ENCODE measurements at regions not wholly inside any gene's neighbourhood (a gene's known extent, or its start where the extent isn't known, plus 50 kb on each side); places are given as distances from the start of the nearest gene placed in this dataset.

GRCh38 chr6:167493310-167493709 lies 168.4 kb downstream of the TTLL2 start:
- no peaks in the 10 kb centered on the region for H3K9me3 ChIP-seq (ENCODE audit: low read depth, low read length, poor library complexity, severe bottlenecking)
- DNase-seq (ENCODE audit: low spot score): no peak
- no peak overlapping the region for H3K4me3 ChIP-seq (ENCODE audit: low read depth, low read length, poor library complexity, severe bottlenecking)
- POLR2A ChIA-PET (ENCODE audit: low non-redundant PET): no interaction called here
- TF ChIP-seq EZH2 (IDR thresholded peaks at IDR 0.05; ENCODE audit: borderline replicate concordance, low read depth, low read length, poor library complexity, severe bottlenecking): no peak
- TF ChIP-seq, protein P1, sequence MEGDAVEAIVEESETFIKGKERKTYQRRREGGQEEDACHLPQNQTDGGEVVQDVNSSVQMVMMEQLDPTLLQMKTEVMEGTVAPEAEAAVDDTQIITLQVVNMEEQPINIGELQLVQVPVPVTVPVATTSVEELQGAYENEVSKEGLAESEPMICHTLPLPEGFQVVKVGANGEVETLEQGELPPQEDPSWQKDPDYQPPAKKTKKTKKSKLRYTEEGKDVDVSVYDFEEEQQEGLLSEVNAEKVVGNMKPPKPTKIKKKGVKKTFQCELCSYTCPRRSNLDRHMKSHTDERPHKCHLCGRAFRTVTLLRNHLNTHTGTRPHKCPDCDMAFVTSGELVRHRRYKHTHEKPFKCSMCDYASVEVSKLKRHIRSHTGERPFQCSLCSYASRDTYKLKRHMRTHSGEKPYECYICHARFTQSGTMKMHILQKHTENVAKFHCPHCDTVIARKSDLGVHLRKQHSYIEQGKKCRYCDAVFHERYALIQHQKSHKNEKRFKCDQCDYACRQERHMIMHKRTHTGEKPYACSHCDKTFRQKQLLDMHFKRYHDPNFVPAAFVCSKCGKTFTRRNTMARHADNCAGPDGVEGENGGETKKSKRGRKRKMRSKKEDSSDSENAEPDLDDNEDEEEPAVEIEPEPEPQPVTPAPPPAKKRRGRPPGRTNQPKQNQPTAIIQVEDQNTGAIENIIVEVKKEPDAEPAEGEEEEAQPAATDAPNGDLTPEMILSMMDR (conservative IDR thresholded peaks at IDR 0.05; ENCODE audit: low read depth, low read length): no peak
- intact Hi-C loops (cut with micrococcal nuclease; ENCODE audit: unreplicated experiment): no loop called here
- no peaks in the 10 kb centered on the region for H3K27me3 ChIP-seq (replicated peaks; ENCODE audit: insufficient read depth, low read depth, low read length, poor library complexity)
- H3K4me1 ChIP-seq (ENCODE audit: insufficient read depth, low read length, poor library complexity, severe bottlenecking): no peaks in the 10 kb centered on the region
- CTCF ChIA-PET: no interaction called here
- no TSS peak for BruUV-seq (replicated peaks)
- no peak overlapping the region for H3K27ac ChIP-seq (ENCODE audit: low read depth, low read length, poor library complexity, severe bottlenecking)
- no peaks in the 10 kb centered on the region for H3K36me3 ChIP-seq (ENCODE audit: insufficient read depth, low read length, poor library complexity, severe bottlenecking)

DNA sequence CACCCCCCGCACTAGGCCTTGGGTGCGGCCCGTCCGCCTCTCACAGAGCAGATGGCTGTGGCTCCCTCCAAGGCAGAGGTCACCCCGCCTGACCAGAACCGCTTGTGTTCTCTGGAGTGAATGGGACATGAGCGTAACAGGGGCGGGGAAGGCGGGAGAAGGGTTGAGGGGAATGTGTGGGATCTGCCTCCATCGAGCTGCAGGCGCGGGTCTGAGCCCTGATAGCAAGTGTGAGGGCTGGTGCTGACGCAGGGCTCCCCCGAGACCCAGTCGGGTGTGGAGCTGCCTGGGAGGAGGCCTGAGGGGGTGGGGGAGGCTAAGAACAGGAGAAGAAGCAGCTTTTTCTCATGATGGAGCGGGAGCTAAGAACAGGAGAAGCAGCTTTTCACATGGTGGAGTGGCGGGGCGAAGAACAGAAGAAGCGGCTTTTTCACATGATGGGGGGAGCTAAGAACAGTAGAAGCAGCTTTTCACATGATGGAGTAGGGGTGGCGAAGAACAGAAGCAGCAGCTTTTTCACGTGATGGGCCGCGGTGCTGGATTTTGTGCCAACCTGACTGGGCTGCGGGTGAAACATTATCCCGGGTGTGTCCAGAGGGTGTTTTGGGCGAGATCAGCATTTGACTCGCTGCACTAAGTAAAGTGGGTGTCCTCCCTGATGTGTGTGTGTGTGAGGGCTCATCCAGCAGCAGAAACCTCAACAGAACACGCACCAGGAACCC lies 169.3 kb downstream of the TTLL2 start:
- ChIA-PET CTCF (no interaction called here), POLR2A (ENCODE audit: low non-redundant PET) (no interaction called here)
- H3K27me3 ChIP-seq (replicated peaks; ENCODE audit: insufficient read depth, low read depth, low read length, poor library complexity): no peaks in the 10 kb centered on the region

GRCh38 chr6:167494698-167495435 lies 170.0 kb downstream of the TTLL2 start:
- Histone ChIP-seq H3K9me3 (ENCODE audit: low read depth, low read length, poor library complexity, severe bottlenecking) (no peaks in the 10 kb centered on the region), H3K27me3 (replicated peaks; ENCODE audit: insufficient read depth, low read depth, low read length, poor library complexity) (no peaks in the 10 kb centered on the region), H3K4me3 (ENCODE audit: low read depth, low read length, poor library complexity, severe bottlenecking) (no peak overlapping the region), H3K36me3 (ENCODE audit: insufficient read depth, low read length, poor library complexity, severe bottlenecking) (no peaks in the 10 kb centered on the region), H3K4me1 (ENCODE audit: insufficient read depth, low read length, poor library complexity, severe bottlenecking) (no peaks in the 10 kb centered on the region), H3K27ac (ENCODE audit: low read depth, low read length, poor library complexity, severe bottlenecking) (no peak overlapping the region)
- intact Hi-C loops (cut with micrococcal nuclease; ENCODE audit: unreplicated experiment): no loop called here
- BruUV-seq (replicated peaks): no TSS peak
- no peak for DNase-seq (ENCODE audit: low spot score)
- ChIA-PET CTCF (no interaction called here), POLR2A (ENCODE audit: low non-redundant PET) (no interaction called here)
- TF ChIP-seq EZH2 (IDR thresholded peaks at IDR 0.05; ENCODE audit: borderline replicate concordance, low read depth, low read length, poor library complexity, severe bottlenecking): no peak
- TF ChIP-seq, protein P1 (conservative IDR thresholded peaks at IDR 0.05; ENCODE audit: low read depth, low read length): no peak

More for the DNA sequence above, 169.3 kb downstream of the TTLL2 start:
- DNase-seq (ENCODE audit: low spot score): no peak
- intact Hi-C loops (cut with micrococcal nuclease; ENCODE audit: unreplicated experiment): no loop called here
- Histone ChIP-seq H3K4me1 (ENCODE audit: insufficient read depth, low read length, poor library complexity, severe bottlenecking) (no peaks in the 10 kb centered on the region), H3K27ac (ENCODE audit: low read depth, low read length, poor library complexity, severe bottlenecking) (no peak overlapping the region), H3K9me3 (ENCODE audit: low read depth, low read length, poor library complexity, severe bottlenecking) (no peaks in the 10 kb centered on the region), H3K36me3 (ENCODE audit: insufficient read depth, low read length, poor library complexity, severe bottlenecking) (no peaks in the 10 kb centered on the region), H3K4me3 (ENCODE audit: low read depth, low read length, poor library complexity, severe bottlenecking) (no peak overlapping the region)
- TF ChIP-seq, protein P1 (conservative IDR thresholded peaks at IDR 0.05; ENCODE audit: low read depth, low read length): no peak
- BruUV-seq (replicated peaks): no TSS peak

All from A673 (cell line).